Endometrium (tissue), 2 donors: ENCODE measurements at regions not wholly inside any gene's neighbourhood (a gene's known extent, or its start where the extent isn't known, plus 50 kb on each side); places are given as distances from the start of the nearest gene placed in this dataset.

Experiments used
- FAIRE-seq: peaks from 2 replicates; lab custom pipeline; 2012; peaks lifted over from hg19 to GRCh38; lab: Jason Lieb, UNC
- donor health status: control.
- donor health status: control.

GRCh38 chr5:120738568-120738967 lies 274.5 kb downstream of the PRR16 start:
- no peak for FAIRE-seq

DNA sequence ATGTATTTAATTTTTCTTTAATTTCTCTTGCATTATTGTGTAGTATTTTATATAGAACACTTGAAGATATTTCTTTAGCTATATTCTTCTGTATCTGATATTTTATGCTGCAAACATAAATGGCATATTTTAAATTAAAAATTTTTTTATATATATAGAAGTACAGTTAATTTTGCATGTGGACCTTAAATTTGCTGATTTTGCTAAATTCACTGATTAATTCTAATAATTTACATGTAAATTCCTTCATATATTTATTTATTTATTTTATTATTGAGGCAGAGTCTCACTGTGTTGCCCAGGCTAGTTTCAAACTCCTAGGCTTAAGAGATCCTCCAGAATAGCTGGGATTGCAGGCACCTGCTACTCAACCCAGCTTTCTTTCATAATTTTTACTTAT lies 276.9 kb downstream of the PRR16 start:
- peak; percentile 53 for FAIRE-seq

DNA sequence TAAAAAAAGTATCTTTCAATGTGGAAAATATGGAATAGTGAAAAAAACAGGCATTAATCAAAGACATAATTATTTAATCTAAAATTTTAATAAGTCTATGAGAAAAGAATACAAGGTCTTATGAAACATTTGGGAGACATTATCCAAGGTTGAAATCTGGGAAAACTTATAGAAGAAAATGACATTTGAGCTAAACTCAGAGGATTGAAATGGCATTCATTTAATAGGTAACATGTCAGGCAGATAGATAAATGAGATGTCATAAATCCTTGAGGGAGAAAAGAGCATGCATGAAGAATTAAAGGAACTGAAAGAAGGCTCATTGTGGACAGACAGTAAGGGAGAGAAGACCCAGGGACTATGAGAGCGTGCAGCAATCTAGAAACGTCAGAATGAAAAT lies 284.4 kb downstream of the PRR16 start:
- no peak for FAIRE-seq

DNA sequence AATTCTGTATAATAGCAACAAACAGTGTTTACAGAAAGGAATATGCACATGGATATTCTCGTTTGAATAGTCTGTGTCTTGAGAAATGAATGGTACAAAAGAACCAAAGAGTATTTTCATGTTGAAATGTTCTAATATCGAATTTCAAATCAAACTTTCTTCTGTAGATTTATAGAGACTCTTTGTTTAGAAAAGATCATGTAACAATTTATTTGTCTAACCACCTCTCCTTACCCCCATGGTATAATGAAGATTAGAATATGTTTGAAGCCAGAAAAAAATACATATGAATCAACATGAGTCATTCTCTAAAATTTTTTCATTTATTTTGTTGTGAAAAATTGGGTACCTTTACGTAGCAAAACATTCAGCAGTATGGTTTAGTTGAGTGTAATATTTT lies 285.6 kb downstream of the PRR16 start:
- no peak for FAIRE-seq

GRCh38 chr5:120759587-120759986 lies 295.5 kb downstream of the PRR16 start:
- FAIRE-seq = no peak

- no peak for FAIRE-seq
Observed at GRCh38 chr5:120761986-120762385, 297.9 kb downstream of the PRR16 start.

- peak; percentile 59 for FAIRE-seq
Observed at GRCh38 chr5:120765189-120765588, 301.1 kb downstream of the PRR16 start.

GRCh38 chr5:120767178-120767820 lies 303.2 kb downstream of the PRR16 start:
- no peak for FAIRE-seq

DNA sequence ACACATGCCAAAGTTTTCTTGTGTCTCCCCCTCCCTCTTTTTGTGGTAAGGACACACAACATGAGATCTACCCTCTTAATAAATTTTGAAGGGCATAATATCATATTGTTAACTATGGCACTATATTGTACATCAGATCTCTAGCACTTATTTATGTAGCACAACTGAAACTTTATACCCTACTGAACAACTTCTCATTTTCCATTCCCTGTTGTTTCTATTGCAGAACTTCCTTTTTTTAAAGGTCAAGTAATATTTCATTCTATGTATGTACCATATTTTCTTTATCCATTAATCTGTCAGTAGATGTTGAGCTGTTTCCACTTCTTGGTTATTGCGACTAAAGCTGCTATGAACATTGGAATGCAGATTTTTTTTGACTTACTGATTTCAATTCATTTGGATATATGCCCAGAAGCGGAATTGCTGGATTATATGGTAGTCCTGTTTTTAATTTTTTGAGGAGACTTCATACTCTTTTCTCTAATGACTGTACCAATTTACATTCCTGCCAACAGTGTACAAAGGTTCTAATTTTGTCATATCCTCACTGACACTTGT lies 305.3 kb downstream of the PRR16 start:
- FAIRE-seq = no peak

GRCh38 chr5:120771202-120771601 lies 307.1 kb downstream of the PRR16 start:
- no peak for FAIRE-seq

DNA sequence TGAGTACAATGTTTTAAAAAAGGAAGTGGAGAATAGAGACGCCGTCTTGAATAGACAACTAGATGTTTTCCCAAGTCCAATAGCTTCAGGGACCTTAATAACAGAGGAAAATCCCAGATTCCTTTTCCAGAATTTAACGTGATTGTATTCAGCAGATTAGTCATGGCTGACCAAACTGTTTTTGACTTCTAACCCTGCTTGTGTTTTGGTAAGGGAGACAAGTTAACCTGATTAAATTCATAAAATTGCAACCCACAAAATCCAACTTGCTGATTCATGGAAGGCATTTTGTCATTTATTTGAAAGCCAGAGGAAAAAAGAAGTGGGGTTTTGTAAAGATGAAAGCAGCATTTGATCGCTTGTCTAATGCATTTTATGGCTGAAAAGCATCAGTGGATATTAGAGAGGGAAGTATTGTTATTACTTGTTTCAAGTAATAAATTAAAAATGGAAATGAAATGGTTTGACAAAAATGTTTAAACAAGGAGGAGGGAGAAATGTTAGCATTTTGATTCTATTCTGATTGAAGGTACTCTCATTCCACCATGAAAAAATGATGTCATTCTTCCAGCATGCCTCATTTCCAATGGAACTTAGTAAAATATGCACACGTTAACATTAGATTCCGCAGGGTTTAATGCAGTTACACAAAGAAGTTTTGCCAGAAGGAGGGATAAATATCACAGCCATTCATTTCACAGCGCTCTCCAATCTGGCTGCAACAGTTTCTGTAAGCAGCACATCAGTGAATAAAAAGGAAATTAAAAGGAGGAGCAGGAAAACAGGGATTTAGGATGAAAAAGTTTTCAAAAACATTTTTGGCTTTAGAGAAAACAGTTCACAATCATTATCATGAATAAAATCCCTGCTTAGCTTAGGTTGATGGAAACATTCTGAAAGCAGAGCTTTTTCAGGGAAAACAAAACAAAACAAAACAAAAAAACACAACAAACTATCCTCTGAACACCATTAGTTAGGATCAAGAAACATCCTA lies 314.7 kb downstream of the PRR16 start:
- peak; percentile 80 for FAIRE-seq

DNA sequence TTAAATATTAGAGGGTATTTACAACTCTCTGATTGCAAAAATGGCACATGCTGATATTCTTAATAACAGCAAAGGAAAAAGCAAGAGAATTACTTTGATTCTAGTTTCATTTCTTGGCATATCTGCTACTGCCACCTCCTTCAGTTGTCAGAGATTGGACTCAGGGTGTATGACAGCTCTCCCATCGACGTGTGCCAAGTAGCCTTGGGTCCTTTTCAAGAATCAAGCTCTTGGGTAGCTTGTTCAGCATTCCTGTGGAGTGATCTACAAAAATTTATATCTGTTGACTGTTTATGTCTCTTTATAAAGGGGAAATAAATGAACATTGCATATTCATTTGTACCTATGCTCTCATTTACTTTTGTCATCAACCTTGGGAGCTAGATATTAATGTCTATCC lies 315.6 kb downstream of the PRR16 start:
- no peak for FAIRE-seq

DNA sequence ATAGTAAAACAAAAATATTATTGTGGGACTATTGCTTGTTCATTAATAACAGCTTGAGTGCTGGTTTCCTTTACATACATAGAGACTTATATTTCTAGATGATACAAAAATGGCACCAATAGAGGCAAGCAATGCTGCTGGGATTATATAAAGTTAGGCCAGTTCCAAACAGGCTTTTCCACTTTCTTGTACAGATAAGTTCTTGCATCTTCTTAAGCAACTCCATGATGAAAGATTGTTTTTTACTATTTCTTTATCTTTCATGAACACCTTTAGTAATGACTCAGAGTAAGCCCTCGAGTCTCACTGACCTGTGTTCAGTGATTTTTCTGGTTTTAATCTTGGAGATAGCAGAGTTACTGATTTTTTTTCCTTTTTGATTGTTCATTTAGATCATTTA lies 324.4 kb downstream of the PRR16 start:
- FAIRE-seq = no peak

GRCh38 chr5:120789918-120790317 lies 325.8 kb downstream of the PRR16 start:
- FAIRE-seq = no peak

GRCh38 chr5:120790339-120790738 lies 326.2 kb downstream of the PRR16 start:
- FAIRE-seq = peak; percentile 63

- no peak for FAIRE-seq
Observed at GRCh38 chr5:120792477-120792876, 328.4 kb downstream of the PRR16 start.

DNA sequence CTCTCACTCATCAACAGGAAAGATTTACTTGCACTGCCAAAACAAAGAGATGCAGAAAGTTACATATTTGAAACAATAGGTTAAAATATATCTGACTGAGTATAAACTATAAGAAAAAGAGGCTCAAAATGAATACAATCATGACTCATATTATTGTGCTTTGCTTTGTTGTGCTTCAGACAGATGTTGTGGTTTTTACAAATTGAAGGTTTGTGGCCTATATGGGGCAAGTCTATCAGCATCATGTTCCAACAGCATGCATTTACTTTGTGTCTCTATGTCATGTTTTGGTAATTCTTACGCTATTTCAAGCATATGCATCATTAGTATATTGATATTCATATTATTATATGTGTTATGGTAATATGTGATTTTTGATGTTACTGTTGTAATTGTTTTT lies 330.0 kb downstream of the PRR16 start:
- FAIRE-seq = no peak

- peak; percentile 88 for FAIRE-seq
Observed at GRCh38 chr5:120803282-120803681, 339.2 kb downstream of the PRR16 start.

DNA sequence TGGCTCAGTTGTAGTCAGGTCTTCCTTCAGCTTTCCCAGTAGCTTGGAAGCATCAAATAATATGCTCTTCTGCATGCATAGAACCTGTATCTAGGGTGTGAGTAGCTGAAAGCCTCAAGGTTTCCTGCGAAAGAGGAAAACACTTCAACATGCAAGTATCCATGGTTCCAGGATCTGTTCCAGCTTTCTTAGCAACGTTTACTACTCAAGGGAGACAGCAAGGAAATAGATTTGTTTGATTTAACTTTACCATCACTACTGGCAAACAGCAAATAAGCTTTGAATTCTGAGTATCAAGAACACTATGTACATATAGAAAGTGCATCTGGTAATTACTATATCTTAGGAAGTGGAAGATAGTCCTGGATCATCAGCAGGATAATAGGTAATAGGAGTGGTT lies 341.0 kb downstream of the PRR16 start:
- FAIRE-seq = no peak

DNA sequence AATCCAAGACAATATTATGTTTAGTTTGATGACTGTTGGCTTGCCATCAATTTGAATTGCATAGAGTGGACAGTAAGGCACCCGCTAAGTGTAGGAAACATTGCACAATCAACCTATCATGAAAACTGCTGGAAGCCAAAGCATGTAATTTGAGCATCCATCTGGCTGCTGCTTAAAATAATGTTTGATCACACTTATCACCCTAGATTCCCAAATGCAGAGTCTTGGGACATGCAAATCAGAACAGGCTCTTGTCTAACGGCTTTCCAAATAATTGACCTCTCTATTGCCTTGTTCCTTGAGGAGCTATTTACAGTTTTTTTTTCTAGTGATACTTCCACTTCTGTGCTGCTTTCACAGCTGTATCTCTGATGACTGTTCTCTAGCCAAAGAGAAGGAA lies 342.1 kb downstream of the PRR16 start:
- no peak for FAIRE-seq

- FAIRE-seq = no peak
Observed at GRCh38 chr5:120808135-120808534, 344.0 kb downstream of the PRR16 start.

GRCh38 chr5:120808606-120809005 lies 344.5 kb downstream of the PRR16 start:
- no peak for FAIRE-seq

GRCh38 chr5:120813551-120813950 lies 349.5 kb downstream of the PRR16 start:
- no peak for FAIRE-seq
